ENCODE measurements at regions not wholly inside any gene's neighbourhood (a gene's known extent, or its start where the extent isn't known, plus 50 kb on each side); places are given as distances from the start of the nearest gene placed in this dataset.

DNA sequence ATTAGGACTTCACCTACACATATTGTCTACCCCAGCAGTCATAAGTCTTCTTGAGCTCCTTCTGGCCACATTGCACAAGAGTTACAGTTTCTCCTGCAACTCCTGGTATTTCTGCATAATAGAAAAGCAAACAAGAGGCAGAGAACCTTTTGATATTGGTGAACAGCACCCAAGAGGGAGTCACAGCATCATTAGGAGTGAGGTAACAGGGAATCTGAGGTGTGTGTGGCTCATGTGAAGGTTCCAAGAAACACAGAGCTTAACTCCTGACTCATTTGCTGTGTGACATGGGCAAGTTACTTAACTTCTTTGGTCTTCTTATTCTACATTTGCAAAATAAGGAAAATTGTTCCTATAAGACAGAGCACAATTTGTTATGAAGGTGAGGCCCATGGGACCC is 374.6 kb downstream of the INSC start:
- no peak for DNase-seq

GRCh38 chr11:15490535-15490934 is 375.8 kb downstream of the INSC start:
- Histone ChIP-seq H3K27ac (no peak overlapping the region), H3K27me3 (no peaks in the 10 kb centered on the region), H3K4me3 (replicated peaks in 1 of 3) (no peak overlapping the region), H3K4me1 (peaks cover 0 to 10% of the 10 kb centered on the region in 2 donors), H3K9me3 (no peaks in the 10 kb centered on the region), H3K36me3 (no peaks in the 10 kb centered on the region)
- intact Hi-C loops (cut with DNase I), result no loop called here
- 93 to 95% methylated on average over 1 of the region's 1 CpG for WGBS, 2 donors
- TF ChIP-seq, protein P1, sequence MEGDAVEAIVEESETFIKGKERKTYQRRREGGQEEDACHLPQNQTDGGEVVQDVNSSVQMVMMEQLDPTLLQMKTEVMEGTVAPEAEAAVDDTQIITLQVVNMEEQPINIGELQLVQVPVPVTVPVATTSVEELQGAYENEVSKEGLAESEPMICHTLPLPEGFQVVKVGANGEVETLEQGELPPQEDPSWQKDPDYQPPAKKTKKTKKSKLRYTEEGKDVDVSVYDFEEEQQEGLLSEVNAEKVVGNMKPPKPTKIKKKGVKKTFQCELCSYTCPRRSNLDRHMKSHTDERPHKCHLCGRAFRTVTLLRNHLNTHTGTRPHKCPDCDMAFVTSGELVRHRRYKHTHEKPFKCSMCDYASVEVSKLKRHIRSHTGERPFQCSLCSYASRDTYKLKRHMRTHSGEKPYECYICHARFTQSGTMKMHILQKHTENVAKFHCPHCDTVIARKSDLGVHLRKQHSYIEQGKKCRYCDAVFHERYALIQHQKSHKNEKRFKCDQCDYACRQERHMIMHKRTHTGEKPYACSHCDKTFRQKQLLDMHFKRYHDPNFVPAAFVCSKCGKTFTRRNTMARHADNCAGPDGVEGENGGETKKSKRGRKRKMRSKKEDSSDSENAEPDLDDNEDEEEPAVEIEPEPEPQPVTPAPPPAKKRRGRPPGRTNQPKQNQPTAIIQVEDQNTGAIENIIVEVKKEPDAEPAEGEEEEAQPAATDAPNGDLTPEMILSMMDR (IDR thresholded peaks at IDR 0.05), result no peak
- TF ChIP-seq POLR2A (IDR thresholded peaks at IDR 0.05), result no peak
- no peak for DNase-seq

More for the DNA sequence above, 374.6 kb downstream of the INSC start:
- intact Hi-C loops (cut with DNase I), result no loop called here
- Histone ChIP-seq H3K27ac (no peak overlapping the region), H3K4me1 (peaks cover 0 to 7% of the 10 kb centered on the region in 2 donors), H3K4me3 (replicated peaks in 1 of 3) (no peak overlapping the region), H3K9me3 (no peaks in the 10 kb centered on the region), H3K36me3 (no peaks in the 10 kb centered on the region), H3K27me3 (no peaks in the 10 kb centered on the region)
- TF ChIP-seq, protein P1 (IDR thresholded peaks at IDR 0.05), result no peak
- no peak for TF ChIP-seq POLR2A (IDR thresholded peaks at IDR 0.05)

DNA sequence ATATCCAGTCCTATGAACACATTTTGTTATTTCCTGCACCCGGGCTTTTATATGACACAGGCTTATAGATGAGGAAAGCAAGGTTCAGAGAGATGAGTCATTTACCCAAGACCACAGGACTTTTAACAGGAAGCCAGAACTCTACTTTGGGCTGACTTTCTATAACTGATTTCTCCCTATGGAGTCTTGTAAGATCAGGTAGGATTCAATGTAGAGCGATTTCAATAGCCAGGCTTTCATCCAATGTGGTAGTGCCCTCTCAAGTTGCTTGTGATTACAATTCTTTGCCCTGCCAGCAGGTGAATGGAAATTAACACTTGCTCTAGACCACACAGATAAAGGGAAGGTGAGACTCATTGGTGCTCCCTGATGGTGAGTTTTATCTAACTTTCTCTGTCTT is 378.3 kb downstream of the INSC start:
- 69 to 87% methylated on average over 2 of the region's 2 CpGs for WGBS, 2 donors
- intact Hi-C loops (cut with DNase I), result no loop called here
- DNase-seq, result no peak
- Histone ChIP-seq H3K27ac (no peak overlapping the region), H3K4me1 (peaks cover 0 to 10% of the 10 kb centered on the region in 2 donors), H3K27me3 (no peaks in the 10 kb centered on the region), H3K4me3 (replicated peaks in 1 of 3) (no peak overlapping the region), H3K36me3 (no peaks in the 10 kb centered on the region), H3K9me3 (no peaks in the 10 kb centered on the region)
- no peak for TF ChIP-seq POLR2A (IDR thresholded peaks at IDR 0.05)
- TF ChIP-seq, protein P1 (IDR thresholded peaks at IDR 0.05), result no peak

GRCh38 chr11:15493921-15494620 is 379.3 kb downstream of the INSC start:
- TF ChIP-seq, protein P1 (IDR thresholded peaks at IDR 0.05), result no peak
- no peak for TF ChIP-seq POLR2A (IDR thresholded peaks at IDR 0.05)
- H3K36me3 ChIP-seq, result no peaks in the 10 kb centered on the region
- H3K27me3 ChIP-seq, result no peaks in the 10 kb centered on the region
- intact Hi-C loops (cut with DNase I), result no loop called here
- DNase-seq, result peak in 1 of 2 donors; percentile 1
- 66 to 69% methylated on average over 1 of the region's 1 CpG for WGBS, 2 donors
- no peak overlapping the region for H3K27ac ChIP-seq
- no peak overlapping the region for H3K4me3 ChIP-seq (replicated peaks in 1 of 3)
- H3K4me1 ChIP-seq, result peaks cover 0 to 10% of the 10 kb centered on the region in 2 donors
- H3K9me3 ChIP-seq, result no peaks in the 10 kb centered on the region

GRCh38 chr11:15494740-15495139 is 380.0 kb downstream of the INSC start:
- peaks cover 0 to 10% of the 10 kb centered on the region in 2 donors for H3K4me1 ChIP-seq
- TF ChIP-seq POLR2A (IDR thresholded peaks at IDR 0.05), result no peak
- TF ChIP-seq, protein P1 (IDR thresholded peaks at IDR 0.05), result no peak
- DNase-seq, result no peak
- WGBS, 2 donors, result 88 to 93% methylated on average over 1 of the region's 1 CpG
- no peak overlapping the region for H3K27ac ChIP-seq
- intact Hi-C loops (cut with DNase I), result no loop called here
- H3K27me3 ChIP-seq, result no peaks in the 10 kb centered on the region
- H3K9me3 ChIP-seq, result no peaks in the 10 kb centered on the region
- no peaks in the 10 kb centered on the region for H3K36me3 ChIP-seq
- H3K4me3 ChIP-seq (replicated peaks in 1 of 3), result no peak overlapping the region
